ENCODE measurements at regions not wholly inside any gene's neighbourhood (a gene's known extent, or its start where the extent isn't known, plus 50 kb on each side); places are given as distances from the start of the nearest gene placed in this dataset.

DNA sequence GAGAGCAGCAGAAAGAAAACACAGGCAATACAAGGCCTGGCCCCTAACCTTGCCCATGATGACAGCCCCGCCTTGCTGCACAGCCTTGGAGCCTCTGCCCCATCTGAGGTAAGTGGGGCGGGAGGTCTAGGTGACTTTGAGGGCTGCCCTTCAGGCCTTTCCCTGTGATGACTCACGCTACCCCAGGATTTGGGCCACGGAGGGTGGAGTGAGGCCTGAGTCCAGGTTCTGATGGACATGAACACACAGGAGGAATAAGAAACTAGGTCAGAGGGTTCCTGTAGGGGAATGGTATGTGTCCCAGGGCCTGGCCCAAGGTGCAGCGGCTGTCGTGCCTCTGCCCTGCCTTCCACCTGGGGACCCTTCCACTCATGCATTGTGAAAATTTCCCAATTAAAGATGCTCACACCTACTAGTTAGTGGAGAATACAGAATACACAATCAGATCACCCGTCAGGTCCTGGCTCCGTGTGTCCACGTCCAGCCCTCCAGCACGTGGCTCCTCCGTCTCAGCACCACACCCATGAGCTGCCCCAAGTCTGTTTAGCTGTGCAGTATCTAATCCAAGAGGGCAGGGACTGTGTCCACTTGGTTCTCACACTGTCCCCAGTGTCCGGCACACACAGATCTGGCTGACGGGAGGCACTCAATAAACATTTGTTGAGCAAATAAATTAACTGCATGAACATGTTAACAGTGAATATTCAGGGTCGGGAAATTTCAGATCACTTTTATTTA is 111.0 kb downstream of the CHST1 start:
- no peak for DNase-seq (ENCODE audit: low spot score)

- no peak for DNase-seq (ENCODE audit: low spot score)
These were observed 112.0 kb downstream of the CHST1 start for GRCh38 chr11:45553383-45553936.

- no peak for DNase-seq (ENCODE audit: low spot score)
These were observed 114.2 kb downstream of the CHST1 start for GRCh38 chr11:45551191-45551713.

DNA sequence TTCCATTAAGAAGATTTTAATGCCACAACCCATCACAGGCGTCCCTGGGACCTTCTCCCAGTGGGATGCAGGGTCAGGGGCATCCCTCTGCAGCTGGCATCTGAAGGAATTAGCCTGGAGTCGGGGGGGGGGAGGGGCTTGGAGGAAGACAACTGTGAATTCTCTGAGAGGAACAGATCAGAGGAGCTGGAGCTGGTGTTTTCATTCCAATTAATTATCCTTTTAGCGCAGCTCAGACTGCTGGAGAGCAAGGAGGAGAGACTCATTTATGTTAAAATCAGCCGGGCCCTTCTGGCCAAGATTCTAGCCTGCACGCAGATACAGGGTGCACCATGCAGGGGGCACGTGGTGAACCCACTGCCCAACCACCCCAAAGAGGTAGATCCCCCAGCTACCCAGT is 116.2 kb downstream of the CHST1 start:
- no peak for DNase-seq (ENCODE audit: low spot score)

DNA sequence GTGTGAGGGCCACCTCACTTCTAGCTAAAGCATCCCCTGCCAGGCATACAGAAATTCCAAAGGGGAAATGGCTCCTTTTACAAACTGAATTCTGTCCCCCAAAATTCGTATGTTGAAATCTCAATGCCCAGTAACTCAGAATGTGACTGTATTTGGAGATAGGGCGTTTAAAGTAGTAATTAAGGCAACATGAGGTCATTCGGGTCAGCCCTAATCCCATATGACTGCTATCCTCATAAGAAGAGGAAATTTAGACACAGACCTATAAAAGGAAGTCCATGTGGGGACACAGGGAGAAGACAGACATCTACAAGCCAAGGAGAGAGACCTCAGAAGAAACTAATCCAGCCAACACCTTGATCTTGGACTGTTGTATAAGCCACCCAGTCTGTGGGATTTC is 119.1 kb downstream of the CHST1 start:
- no peak for DNase-seq (ENCODE audit: low spot score)

DNA sequence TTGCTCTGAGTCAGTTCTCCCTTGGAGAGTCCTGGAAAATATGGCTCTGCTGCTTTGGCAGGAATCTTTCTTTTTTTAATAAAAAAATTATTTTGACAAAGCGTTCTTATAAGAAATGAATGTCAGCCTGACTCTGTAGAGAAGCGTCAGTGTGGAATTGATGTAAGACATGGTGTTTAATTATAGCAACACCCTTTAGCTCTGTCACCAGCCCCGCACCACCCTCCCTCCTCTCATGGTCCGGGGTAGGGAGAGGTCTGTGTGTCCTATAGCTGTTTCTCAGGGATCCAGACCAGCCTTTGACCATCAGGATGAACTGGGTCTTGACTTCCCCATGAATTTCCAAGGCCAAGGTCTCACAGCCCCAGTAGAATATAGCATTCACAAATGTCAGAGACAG is 120.6 kb downstream of the CHST1 start:
- DNase-seq (ENCODE audit: low spot score) = no peak

DNA sequence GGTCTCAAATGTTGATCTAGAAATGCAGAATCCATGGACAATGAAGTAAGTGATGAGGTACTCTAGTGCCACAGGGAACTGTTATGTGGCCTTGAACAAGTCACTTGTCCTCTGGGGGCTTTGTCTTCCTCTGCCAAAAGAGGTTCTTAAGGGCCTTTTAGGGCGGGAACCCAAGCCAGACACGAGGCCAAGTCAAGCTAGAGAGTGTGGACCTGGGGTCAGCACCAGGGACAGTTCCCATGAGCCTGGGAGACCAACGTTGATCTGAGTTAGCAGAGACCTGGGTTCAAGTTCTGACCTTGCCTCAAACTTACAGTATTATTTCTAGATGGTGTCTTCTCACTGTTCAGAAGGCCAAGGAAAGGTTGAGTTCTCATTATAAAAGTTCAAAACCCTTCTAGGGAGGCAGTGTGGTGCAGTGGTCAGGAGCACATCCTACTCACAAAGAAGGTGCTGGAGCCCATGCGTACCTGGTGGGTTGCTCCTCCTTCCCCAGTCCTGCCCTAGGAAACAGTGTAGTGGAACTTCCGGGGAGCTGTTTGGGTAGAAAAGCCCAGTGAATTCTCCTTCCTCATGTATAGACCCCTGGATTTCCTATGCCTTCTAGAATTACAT is 121.5 kb downstream of the CHST1 start:
- no peak for DNase-seq (ENCODE audit: low spot score)

DNA sequence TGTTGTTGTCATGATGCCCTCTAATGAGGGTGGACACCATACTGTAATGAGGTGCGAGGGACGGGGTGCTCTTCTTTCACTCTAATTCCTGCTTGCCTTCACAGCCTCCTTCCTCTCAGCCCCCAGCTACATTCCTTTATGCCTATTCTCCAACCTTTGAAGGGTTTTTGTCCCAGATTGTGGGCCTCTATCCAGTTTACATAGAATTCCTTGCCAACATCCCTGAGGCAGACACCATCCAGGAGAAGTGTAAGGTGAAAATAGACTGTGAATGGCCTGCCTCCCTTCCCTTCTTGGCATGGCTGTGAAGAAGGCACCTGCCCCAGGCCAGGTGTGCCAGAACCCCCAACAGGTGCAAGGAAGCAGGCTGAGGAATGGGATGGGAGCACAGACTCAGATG is 122.3 kb downstream of the CHST1 start:
- DNase-seq (ENCODE audit: low spot score) = no peak

DNA sequence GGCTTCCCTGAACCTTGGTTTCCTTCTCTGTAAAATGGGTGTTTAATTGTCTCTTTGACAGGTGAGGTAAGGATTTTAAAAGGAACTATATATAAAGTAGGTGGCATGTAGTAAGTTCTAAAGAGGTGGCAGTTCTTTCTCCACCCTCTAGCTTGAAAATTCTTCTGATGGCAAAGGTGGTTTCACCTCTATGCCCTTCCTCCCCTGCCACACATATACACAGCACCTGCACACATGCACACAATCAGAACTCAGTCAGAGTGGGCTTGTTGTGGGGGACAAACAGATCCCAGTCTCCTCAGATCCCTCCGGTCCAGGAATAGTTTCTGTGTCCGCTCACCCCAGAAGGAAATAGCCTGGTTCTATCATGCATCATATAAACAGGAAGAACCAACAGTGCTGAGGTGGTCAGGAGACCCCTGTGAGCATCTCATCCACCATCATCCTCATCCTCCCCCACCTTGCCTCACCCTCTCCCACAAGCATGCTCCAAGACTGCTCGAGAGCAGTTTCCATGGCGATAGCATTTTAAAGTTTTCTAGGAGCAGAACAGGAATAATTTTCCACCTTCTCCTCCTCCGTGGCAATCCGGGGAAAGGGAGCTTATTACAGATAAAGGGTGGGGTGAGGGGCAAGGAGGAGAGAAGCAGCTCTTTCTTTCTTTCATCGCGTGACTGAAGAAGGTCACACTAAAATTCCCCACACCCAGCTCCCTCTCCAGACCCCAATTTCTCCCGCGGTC is 123.6 kb downstream of the CHST1 start:
- DNase-seq (ENCODE audit: low spot score) = no peak

GRCh38 chr11:45538939-45539338 is 126.5 kb downstream of the CHST1 start:
- DNase-seq (ENCODE audit: low spot score) = no peak

GRCh38 chr11:45538363-45538762 is 127.1 kb downstream of the CHST1 start:
- no peak for DNase-seq (ENCODE audit: low spot score)

DNA sequence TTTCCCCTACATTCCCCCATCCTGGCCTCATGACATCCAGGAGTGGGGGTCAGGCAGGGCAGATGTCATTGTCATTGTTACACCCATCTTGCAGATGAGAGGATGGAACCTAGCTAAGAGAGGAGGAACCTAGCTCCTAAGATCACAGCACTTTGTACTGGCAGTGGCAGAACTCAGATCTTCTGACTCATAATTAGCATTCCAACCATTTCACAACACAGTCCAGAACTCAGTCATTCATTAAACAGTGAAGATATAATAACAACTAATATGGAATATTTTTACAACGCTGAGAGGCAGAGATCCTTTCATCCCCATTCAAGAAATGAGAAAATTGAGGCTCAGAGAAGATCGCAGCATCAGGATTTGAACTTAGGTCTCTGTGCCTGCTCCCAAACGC is 127.8 kb downstream of the CHST1 start:
- no peak for DNase-seq (ENCODE audit: low spot score)

DNA sequence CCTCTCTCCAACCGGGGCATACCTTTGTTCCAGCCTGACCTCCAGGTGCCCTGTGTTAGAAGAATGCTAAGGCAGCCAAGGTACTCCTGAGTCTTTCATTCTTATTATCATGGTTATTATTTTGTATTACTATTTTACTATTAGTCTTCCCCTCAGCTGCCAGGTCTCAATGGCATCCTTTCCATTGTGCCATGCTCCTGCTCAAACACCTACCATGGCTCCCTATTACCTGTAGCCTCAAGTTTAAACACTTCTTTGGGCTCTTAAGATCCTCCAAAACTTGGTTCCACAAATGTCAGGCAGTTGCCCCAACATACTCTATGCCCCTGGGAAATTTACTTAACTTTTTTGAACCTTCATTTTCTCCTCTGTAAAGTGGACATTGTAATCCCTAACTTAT is 130.4 kb downstream of the CHST1 start:
- no peak for DNase-seq (ENCODE audit: low spot score)

- DNase-seq (ENCODE audit: low spot score) = no peak
These were observed 131.3 kb downstream of the CHST1 start for GRCh38 chr11:45534132-45534531.

- no peak for DNase-seq (ENCODE audit: low spot score)
These were observed 132.9 kb downstream of the CHST1 start for GRCh38 chr11:45532546-45532945.

- no peak for DNase-seq (ENCODE audit: low spot score)
These were observed 134.6 kb downstream of the CHST1 start for GRCh38 chr11:45530776-45531175.

DNA sequence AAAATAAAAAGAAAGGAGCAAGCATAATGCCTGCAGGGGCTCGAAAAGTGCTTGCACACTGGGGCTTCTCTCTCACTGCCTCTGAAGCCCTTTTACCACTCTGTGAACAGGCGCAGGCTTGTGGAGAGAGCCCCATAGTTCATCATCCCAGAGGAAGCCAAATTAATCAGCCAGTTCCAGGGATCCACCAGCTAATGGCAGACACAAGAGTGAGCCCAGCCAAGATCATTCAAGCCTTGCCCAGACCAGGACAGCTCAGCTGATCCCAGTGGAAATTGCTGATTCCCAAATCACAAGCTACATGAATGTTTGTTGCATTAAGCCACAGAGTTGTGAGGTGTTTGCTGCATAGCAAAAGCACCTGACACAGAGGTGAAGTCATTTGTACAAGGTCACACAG is 135.3 kb downstream of the CHST1 start:
- DNase-seq (ENCODE audit: low spot score) = no peak

DNA sequence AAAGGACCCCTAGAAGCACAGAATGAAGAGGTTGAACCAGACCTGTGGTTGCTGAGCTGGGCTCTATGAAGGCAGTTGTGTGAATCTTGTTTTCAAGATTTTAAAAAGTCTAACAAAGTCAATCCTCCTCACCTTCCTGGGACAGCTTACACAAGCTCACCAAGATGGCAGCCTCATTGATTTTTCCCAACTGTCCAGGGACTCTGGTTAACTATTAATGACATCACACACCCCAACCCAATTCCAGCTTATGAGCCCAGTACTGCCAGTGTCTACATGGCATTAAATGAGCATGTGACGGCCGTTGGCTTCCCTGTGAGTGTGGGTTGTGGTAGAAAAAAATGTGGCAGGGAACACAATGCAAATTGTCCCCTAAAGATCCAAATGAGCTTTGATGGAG is 137.0 kb downstream of the CHST1 start:
- DNase-seq (ENCODE audit: low spot score) = no peak

DNA sequence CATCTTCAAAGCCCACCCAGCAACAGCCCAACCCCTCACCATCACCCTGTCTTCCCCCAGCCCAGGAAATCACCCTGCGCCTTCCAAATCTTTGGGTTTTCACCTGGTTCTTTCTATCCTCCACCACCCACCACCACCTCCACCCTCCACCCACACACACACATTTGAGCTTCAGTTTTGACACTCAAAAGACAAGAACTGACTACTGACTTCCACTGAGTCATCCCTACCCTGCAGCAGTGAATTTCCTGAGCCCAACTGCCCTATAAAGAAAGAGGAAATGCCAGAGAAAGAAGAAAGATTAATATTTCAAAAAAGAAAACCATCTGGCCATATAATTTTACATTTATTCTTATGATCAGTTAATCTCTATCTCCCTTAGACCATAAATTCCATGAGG is 137.5 kb downstream of the CHST1 start:
- no peak for DNase-seq (ENCODE audit: low spot score)

DNA sequence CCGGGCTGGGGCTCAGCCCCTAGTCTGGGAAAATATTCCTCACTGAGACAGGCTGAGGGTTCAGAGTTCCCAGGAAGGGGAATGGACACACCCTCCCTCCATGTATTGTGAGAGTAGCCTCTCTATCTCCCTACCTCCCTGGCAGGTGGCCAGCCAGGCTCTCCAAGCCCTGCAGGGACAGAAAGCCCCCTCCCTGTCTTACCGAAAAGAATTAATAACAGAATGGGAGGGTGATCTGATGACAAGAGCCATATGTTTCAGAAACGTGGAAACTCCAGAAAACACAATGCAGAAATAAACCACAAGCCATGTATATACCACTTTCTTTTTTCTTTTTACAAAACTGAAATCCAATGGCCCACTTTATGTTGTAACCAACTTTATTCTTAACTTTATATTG is 140.0 kb downstream of the CHST1 start:
- DNase-seq (ENCODE audit: low spot score) = no peak

- no peak for DNase-seq (ENCODE audit: low spot score)
These were observed 141.7 kb downstream of the CHST1 start for GRCh38 chr11:45523760-45524159.

DNA sequence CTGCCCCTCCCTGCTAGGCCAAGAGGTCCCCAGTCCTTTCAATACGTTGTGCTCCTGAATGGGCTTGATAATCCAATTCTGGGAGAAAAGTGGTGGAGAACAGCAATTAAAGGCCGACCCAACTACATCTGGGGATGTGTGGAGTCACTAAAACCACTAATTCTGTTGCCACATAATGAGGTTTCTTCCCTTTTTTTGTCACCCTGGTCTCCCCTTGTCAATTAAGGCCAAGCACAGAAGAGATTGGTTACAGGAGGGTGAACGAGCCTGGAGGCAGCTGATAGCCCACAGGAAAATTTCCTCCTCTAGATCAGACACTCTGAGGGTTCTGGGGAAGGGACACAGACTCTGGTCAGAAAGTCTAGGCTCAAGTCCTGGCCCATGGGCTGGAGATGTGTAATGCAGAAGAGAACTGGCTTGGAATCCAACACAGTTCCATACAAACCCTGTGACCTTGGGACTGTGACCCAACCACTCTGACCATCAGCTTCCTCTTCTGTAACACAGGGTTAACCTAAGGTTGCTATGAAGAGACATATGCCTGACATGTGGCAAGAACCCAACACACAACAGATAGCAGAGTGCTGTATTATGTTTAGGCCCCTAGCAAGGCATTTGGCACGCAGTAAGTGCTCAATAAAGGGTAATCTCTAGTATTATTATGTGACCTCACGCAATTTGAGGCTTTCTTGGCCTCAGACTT is 146.4 kb downstream of the CHST1 start:
- DNase-seq (ENCODE audit: low spot score) = no peak
